Glomerular endothelial cell (primary cell): ENCODE measurements at regions not wholly inside any gene's neighbourhood (a gene's known extent, or its start where the extent isn't known, plus 50 kb on each side); places are given as distances from the start of the nearest gene placed in this dataset.

Experiments used
- DNase-seq: peaks from one replicate; pipeline ENCODE4 v3.0.0-alpha.2; 2011; ENCODE audit warnings: low read depth, low spot score; ENCODE audit errors: extremely low read depth

DNA sequence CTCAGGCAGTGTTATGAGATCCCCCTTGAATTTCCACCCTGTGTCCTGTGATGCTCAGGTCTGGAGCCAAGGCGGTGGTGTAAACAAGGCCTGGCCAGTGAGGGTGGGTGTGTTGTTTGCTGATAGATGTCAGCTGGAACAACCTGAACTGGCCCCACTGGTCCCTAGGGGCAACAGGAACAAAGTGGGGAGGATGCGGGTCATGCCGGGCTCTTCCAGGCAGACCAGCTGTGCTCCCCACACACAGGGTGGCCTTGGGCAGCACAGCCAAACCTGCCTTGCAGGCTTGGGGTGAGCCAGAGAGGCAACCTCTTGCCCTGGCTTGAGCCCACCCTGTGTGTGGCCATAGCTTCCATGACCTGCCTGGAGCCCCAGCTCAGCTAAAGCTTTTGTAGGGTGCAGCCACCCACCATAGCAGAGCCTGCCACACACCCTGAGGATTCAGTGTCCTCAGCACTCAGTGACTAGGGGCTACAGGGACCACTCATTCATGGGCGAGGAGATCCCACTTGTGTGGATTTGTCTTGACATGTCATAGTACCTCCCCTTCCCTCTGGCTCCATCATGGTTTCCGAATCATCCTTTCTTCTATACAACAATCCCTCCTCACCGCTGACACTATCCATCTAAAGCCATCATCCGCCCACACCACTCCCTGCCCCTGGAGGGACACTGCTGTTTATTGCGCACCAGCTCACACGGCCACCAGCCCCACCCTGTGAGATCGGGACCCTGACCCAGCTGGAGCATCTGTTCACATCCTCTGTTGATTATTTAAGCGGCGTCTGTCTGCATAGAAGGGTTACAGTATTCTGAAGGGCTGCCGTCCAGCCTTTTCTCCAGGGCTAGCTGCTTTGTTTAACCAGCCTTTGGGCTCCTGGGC is 268.8 kb downstream of the CYP26B1 start:
- no peak for DNase-seq

DNA sequence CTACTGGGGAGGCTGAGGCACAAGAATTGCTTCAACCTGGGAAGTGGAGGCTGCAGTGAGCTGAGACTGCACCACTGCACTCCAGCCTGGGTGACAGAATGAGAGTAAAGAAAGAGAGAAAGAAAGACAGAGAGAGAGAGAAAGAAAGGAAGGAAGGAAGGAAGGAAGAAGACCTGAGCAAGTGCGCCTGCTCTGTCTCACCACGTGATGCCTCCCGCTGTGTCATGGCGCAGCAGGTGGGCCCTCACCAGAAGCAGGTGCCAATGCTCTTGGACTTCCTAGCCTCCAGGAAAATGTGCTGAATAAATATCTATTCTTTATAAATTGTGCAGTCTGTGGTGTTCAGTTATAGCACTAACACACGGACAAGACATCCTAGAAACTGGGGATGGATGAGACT is 270.0 kb downstream of the CYP26B1 start:
- DNase-seq: no peak

DNA sequence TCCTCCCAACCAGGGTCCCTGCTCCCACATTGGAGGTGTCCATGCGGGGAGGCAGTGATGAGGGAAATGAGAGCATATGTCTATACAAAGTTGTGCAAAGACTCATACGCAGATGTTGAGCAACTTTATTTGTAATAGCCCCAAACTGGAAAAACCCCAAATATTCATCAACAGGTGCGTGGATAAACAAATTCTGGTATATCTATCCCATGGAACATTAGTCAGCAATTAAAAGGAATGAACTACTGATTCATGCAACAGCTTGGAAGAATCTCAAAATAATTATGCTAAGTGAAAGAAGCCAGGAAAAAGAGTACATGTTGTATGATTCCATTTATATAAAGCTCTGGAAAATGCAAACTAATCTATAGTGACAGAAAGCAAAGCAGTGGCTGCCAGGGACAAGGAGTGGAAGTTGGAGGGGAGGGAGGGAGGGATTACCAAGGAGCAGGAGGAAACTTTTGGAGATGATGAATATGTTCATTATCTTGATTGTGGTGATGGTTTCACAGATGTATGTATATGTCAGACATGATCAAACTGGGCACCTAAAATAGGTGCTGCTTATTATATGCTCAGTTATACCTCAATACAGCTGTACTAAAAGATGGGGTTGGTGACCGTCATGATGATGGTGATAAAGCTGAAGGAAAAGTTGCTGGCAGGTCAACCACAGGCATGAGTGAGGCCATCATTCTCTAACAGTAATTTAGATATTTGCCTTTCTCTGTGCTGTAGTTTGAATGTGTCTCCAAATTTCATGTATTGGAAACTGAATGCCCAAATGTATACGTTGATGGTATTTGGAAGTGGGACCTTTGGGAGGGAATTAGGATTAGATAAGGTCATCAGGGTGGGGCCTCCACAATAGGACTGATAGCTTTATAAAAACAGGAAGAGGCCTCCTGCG is 270.9 kb downstream of the CYP26B1 start:
- no peak for DNase-seq

- DNase-seq: no peak
Observed at GRCh38 chr2:71872466-71873051, 275.1 kb downstream of the CYP26B1 start.

GRCh38 chr2:71865391-71865965 is 282.2 kb downstream of the CYP26B1 start:
- DNase-seq: no peak

- no peak for DNase-seq
Observed at GRCh38 chr2:71864085-71864484, 283.6 kb downstream of the CYP26B1 start.

GRCh38 chr2:71863396-71863795 is 284.3 kb downstream of the CYP26B1 start:
- DNase-seq: no peak

- DNase-seq: no peak
Observed at GRCh38 chr2:71862921-71863320, 284.7 kb downstream of the CYP26B1 start.

DNA sequence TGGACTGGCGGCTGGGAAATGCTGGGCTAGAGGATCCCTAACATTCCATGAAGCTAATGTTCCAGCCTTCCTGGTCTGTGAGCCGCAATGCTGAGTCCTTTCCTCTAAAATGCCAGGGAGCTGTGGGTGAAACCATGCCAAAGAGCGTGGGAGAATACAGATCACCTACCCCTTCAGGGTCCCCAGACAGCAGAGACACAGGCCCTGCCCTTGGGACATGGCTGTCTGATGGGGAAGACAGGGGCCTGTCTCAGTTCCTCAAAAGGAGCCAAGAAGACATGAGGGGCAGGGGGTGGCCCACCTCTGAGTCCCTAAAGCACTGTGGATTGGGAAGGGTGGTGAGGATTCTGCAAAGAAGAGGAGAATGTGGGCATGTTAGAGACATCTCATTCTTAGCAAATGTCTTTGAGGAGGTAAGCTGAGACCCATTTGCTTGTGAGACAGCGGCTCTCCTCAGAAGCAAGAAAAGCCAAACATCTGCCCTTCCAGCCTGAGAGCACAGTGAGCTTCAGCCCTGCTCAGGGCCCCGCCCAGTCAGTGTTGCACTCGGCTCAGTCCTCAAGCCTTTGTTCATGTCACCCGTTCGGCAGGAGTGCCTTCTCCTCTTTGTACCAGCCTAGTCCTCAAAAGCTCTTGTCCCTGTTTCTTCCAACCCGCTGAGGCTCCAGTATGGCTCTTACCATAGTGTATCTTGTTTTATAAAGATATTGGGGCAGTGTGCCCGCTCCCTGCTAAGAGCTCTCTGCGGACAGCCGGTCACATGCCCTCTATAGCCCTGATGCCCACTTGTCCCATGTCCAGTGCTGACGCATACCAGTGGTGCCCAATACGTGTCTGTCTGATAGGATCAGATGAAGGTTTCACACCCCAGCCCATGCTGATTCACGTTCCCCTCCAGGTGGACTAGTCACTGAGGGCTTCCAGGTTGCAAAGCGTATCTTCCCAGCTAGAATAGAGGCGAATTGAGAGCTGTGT is 286.2 kb downstream of the CYP26B1 start:
- DNase-seq: no peak

DNA sequence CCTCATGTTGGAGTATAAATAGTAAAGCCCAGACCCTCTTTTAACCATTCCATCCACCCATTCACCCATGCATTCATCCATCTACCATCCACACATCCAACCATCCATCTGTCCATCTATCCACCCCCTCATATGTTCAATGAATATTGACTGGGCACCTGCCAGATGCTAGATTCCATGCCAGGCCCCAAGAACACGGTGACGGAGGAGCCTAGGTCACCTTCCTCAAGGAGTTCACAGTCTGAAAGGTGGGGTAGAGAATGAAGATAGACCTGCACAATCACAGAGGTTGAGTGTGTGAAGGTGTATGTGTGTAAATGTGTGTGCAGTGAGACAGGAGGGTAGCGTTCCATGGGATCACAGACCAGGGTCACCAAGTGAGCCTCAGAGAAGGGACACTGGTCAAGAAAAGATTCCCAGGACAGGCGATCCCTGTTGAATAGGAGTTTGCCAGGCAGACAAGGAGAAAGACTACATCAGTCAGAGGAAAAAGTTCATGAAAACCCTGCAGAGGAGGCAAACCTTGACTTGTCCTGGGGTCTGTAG is 287.2 kb downstream of the CYP26B1 start:
- DNase-seq: no peak

DNA sequence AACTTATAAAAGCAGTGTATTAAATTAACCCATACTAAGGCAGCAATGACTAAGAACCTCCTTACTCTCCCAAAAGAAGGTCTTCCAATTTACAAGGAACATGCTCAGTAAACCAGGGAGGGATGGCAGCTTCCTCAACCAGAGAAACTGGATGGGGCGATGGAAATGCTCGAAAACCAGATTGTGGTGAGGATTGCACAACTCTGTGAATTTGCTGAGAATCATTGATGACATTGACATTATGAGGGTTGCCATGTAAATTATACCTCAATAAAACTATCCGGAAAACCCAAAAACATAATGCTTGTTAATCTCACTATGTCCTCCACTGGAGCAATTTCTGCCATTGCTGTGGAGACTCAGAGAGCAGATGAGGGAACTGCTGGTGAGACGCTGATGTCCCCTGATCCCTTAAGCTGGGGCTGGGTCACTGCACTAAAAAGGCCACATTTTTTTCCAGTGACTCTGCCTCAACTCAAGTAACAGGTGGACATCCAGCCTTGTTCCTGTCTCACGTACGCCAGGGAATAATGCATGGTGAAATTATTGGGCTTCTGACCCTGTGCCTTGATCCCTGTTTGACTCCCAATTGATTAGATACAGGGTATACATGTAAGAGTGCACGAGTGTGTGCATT is 288.3 kb downstream of the CYP26B1 start:
- no peak for DNase-seq

DNA sequence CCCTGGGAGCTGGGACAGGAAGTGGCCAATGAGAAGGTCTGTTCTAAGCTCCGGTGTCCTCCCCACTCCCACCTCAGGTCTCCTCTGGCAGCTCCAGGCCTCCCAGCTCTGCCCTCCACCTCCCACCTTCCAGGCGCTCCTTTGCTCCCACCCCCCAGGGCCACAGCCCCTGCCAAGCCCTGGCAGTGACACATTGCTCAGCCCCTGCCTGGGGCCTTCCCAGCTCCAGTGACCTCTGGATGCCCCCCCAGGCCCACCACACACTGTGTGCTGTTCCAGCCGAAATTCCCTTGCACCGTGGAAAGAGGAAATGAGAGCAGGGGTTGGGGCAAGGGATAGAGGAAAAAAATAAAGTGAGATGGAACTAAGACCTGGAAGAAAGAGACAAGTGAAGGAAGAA is 289.6 kb downstream of the CYP26B1 start:
- DNase-seq: no peak

DNA sequence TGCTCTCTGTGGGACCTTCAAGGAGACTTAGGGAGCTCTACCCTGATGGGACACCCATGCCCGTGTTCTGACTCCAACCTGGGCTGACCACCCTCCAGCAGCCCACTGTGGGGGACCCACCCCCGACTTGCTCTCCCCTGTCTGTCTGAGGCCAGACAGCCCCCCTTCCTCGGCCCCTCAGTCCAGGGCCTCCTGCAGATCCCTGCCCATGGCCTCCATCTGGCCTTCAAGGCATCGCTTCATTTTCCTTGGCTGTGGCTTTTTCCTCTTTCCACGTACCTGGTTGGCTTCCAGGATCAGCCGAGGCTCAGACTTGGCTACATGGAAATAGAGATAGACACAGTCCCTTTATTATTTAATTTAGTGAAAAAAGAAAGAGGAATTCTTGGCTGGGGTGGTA is 290.0 kb downstream of the CYP26B1 start:
- no peak for DNase-seq

DNA sequence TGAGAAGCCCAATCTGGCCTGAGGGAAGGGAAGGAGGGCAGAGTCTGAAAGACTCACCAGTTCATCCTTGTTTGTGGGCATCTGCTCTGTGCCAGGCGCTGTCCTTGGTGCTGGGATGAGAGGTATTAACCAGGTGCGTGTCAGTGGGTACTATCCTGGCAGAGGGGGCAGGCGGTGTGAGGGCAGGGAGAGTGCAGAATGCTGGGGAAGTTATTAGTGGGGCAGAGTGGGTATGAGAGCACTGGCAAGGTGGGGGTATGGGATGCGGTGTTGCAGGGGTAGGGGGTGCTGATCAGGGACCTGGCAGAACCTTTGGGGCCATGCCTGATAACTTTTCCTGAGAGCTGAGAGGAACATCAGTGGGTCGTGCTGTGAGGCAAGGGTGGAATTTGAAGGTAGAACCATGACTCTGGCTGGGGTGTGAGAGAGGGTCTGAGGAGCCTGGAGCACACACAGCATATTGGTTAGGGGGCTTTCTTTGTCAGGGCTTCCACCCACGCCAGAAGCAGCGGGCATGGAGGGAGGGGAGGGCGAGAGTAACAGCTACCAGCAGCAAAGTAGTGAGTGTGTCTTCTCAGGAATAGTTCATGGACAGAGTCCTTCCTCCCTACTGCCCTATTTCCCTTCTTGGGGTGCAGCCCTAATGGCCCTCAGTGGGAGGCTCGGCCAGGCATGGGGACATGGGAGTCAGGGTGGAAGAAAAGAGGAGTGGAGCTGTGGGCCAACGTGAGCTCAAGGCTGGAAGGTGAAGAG is 290.7 kb downstream of the CYP26B1 start:
- no peak for DNase-seq

DNA sequence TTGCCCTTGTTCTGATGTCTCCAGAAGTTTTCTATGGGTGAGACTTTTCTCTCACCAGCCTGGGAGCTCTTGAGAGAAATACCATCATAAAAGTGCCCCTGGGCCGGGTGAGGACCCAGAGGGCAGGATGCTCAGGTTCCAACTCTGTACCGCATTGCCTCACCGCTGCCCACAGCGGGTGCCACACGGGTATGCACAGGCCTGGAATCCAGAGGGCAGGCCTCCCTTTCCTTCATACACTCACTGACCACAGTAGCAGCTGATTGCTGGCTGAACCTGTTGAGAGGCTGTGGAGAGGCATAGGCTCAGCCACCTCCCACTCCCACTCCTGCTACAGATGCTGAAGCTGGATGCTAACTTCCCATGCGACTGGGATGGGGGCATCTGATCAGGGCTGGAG is 293.8 kb downstream of the CYP26B1 start:
- DNase-seq: no peak

DNA sequence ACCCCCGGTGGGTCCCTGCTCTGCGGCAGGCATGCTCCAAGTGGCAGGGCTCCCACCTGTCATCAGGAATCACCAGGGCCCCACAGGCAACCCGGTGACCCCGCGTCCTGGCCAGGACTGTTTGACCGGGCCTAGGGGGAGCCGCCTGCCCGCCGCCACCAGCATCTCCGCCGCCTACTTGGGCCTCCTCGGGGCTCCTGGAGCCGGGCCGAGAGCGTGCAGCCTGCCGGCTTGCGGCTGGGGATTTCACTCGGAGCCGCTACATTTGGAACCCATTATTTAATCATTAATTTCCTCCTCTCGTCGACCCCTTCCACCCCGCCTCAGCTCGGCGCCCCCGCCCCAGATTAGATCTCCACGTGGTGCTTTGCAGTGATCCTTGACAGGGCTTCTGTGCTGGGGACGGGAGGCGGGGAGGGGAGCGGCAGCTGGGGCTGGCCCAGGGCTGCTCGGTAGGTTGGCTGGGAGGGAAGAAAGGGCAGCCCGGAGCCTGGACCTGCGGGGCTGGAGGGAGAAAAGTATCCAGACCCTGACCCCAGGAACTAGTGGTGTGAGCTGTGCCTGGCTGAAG is 295.4 kb downstream of the CYP26B1 start:
- no peak for DNase-seq

DNA sequence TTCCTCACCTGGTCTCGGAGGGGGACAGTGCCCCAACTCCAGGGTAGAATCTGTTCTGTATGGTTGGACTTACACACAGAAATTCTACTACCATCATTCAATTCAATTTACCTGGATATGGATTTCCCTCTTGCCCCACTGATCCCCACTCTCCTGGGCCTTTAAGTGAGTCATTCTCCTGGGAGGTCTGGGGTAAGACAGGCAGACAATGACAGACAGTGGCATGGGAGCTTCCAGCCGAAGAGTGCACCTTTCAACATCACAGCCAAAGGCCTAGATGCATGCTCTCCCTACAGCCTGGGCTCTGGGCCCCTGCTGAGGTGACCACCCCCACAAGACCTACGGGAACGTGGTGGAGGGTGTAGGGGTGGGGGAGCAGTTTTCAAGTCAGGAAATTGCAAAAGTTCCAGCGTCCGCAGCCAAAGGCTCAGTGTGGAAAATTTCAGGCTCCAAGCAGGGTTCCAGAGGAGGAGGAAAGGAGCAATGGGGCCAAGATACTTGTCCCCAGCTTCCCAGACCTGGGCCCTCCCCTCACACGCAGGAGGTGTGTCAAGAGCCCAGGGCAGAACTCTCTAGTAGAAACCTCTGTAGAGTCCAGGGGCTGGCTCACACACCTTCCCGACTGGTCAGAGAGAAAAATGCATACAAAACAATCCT is 296.4 kb downstream of the CYP26B1 start:
- DNase-seq: no peak
